ENCODE measurements at regions not wholly inside any gene's neighbourhood (a gene's known extent, or its start where the extent isn't known, plus 50 kb on each side); places are given as distances from the start of the nearest gene placed in this dataset.

GRCh38 chr18:45526114-45526841, 89.0 kb upstream of the SLC14A2 start:
- Histone ChIP-seq H3K27ac (no peak overlapping the region), H3K36me3 (no peaks in the 10 kb centered on the region), H3K27me3 (no peaks in the 10 kb centered on the region), H3K4me1 (no peaks in the 10 kb centered on the region), H3K9me3 (no peaks in the 10 kb centered on the region), H3K9ac (ENCODE audit: low read depth in 2 of 2, low read length in 2 of 2) (no peak overlapping the region), H3K4me3 (no peak overlapping the region)
- intact Hi-C loops (cut with DNase I) = no loop called here
- TF ChIP-seq, protein P1, sequence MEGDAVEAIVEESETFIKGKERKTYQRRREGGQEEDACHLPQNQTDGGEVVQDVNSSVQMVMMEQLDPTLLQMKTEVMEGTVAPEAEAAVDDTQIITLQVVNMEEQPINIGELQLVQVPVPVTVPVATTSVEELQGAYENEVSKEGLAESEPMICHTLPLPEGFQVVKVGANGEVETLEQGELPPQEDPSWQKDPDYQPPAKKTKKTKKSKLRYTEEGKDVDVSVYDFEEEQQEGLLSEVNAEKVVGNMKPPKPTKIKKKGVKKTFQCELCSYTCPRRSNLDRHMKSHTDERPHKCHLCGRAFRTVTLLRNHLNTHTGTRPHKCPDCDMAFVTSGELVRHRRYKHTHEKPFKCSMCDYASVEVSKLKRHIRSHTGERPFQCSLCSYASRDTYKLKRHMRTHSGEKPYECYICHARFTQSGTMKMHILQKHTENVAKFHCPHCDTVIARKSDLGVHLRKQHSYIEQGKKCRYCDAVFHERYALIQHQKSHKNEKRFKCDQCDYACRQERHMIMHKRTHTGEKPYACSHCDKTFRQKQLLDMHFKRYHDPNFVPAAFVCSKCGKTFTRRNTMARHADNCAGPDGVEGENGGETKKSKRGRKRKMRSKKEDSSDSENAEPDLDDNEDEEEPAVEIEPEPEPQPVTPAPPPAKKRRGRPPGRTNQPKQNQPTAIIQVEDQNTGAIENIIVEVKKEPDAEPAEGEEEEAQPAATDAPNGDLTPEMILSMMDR (IDR thresholded peaks at IDR 0.05) = no peak
- no peak for DNase-seq

GRCh38 chr18:45527891-45528290, 87.4 kb upstream of the SLC14A2 start:
- Histone ChIP-seq H3K9ac (ENCODE audit: low read depth in 2 of 2, low read length in 2 of 2) (no peak overlapping the region), H3K4me1 (no peaks in the 10 kb centered on the region), H3K36me3 (no peaks in the 10 kb centered on the region), H3K9me3 (no peaks in the 10 kb centered on the region), H3K27ac (no peak overlapping the region), H3K4me3 (no peak overlapping the region), H3K27me3 (no peaks in the 10 kb centered on the region)
- DNase-seq = no peak
- intact Hi-C loops (cut with DNase I) = no loop called here
- TF ChIP-seq, protein P1 (IDR thresholded peaks at IDR 0.05) = no peak

DNA sequence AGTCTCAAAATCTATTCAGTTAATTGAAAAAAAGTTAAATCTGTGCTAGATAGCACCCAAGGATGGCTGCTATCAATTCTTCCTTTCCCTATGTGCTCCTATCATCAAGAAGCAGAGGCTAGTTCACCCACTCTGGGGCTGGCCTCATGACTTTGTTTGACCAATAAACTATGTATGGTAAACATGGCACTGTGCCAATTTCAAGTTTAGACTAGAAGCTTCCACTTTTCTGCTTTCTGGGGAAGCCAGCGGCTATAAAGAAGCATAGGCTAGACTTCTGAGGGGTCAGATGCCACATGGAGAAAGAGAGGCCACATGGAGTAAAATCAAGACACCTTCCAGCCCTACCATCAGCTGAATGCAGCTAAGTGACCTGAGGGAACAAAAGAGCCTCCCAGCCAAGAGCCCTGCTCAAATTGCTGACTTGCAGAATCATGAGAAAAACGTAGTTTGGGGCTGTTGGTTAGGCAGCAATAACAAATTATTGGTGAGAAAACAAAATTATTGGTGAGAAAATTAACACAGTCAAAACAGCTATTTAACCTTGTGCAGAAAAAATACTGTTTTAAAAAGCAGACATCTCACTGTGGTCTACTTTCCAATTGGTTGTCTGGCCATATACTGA, 86.5 kb upstream of the SLC14A2 start:
- Histone ChIP-seq H3K27me3 (no peaks in the 10 kb centered on the region), H3K9ac (ENCODE audit: low read depth in 2 of 2, low read length in 2 of 2) (no peak overlapping the region), H3K36me3 (no peaks in the 10 kb centered on the region), H3K27ac (no peak overlapping the region), H3K4me3 (no peak overlapping the region), H3K4me1 (no peaks in the 10 kb centered on the region), H3K9me3 (no peaks in the 10 kb centered on the region)
- no peak for DNase-seq
- TF ChIP-seq, protein P1 (IDR thresholded peaks at IDR 0.05) = no peak
- intact Hi-C loops (cut with DNase I) = no loop called here

GRCh38 chr18:45538444-45538843, 76.8 kb upstream of the SLC14A2 start:
- Histone ChIP-seq H3K36me3 (no peaks in the 10 kb centered on the region), H3K27ac (no peak overlapping the region), H3K4me3 (no peak overlapping the region), H3K4me1 (no peaks in the 10 kb centered on the region), H3K9ac (ENCODE audit: low read depth in 2 of 2, low read length in 2 of 2) (no peak overlapping the region), H3K27me3 (no peaks in the 10 kb centered on the region), H3K9me3 (no peaks in the 10 kb centered on the region)
- no peak for DNase-seq
- TF ChIP-seq, protein P1 (IDR thresholded peaks at IDR 0.05) = no peak
- intact Hi-C loops (cut with DNase I) = no loop called here

DNA sequence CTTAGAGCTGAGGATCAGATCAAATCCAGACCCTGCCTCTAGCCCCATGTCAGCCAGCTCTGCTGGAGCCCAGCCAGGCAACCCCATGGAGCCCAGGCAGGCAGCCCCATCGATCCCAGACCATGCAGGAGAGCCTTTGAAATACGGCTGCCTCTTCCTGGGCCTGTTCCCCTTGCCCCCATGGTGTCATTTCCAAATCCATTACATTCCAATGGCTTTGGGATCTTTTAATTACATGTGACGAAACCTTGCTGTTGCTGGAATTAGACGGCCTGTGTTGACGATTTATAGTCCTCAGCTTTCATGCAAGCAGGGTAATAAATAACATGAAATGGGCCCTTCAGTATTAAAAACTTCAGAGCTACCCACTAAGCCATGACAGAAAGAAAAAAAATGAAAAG, 75.8 kb upstream of the SLC14A2 start:
- intact Hi-C loops (cut with DNase I) = no loop called here
- DNase-seq = no peak
- Histone ChIP-seq H3K9me3 (no peaks in the 10 kb centered on the region), H3K4me3 (no peak overlapping the region), H3K36me3 (no peaks in the 10 kb centered on the region), H3K27me3 (no peaks in the 10 kb centered on the region), H3K4me1 (no peaks in the 10 kb centered on the region), H3K9ac (ENCODE audit: low read depth in 2 of 2, low read length in 2 of 2) (no peak overlapping the region), H3K27ac (no peak overlapping the region)
- TF ChIP-seq, protein P1 (IDR thresholded peaks at IDR 0.05) = no peak
